Epidermal melanocyte (primary cell): ENCODE measurements at regions not wholly inside any gene's neighbourhood (a gene's known extent, or its start where the extent isn't known, plus 50 kb on each side); places are given as distances from the start of the nearest gene placed in this dataset.

Experiments
- DNase-seq: peaks from one replicate; pipeline ENCODE4 v3.0.0; 2011; ENCODE audit warnings: low spot score; ENCODE audit not compliant: insufficient read length

DNA sequence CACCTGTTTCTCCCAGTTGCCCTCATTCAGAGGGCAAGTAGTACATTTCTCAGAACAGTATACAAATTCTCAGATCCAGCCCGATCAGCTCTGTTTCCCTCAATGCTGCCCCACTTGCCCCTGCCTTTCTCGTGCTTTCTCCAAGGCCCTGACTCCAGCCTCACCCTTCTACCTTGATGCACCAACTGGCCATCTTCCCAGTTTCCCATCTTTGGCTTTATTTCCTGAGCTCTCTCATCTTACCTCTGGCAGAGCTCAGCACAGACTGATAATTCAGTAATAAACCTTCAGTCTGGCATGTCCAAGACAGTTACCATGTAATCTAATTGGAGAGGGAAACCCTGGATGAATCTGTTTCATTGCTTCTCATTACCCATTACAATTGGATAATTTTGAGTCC lies 184.5 kb upstream of the ISX start:
- no peak for DNase-seq

DNA sequence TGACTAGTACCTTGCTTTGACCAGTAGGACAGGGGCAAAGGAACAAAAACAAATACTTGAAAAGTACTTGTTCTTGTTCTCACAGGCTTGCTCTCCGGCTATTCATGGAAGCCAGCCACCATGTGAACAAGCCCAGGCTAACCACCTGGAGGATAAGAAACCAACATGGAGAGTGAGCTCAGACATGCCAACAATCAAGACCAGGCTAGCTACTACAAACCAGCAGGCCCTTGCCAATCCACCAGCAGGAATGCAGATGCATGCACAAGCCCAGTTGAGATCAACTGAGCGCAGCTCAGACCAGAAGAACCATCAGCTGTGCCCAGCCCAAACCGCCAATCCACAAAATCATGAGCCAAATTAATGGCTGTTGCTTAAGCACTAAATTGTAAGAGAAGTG lies 180.1 kb upstream of the ISX start:
- DNase-seq: no peak

DNA sequence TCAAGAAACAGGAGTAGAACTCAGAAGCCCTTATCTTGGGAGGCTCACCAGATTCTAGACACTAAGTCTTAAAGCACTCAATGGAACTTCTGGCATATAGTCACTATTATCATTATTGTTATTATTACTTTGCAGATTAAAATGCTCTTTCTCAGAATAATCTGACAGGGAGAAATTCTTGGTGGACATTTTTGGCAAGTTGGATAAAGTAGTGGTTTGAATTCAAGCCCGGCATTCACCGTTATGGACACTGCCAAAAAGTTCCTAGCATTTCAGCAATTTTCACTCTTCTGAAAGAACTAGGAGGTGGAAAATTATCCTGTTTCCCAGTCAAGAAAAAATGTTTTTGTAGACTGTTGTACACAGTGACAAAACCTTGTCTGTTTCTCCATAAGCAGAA lies 179.6 kb upstream of the ISX start:
- DNase-seq: no peak

DNA sequence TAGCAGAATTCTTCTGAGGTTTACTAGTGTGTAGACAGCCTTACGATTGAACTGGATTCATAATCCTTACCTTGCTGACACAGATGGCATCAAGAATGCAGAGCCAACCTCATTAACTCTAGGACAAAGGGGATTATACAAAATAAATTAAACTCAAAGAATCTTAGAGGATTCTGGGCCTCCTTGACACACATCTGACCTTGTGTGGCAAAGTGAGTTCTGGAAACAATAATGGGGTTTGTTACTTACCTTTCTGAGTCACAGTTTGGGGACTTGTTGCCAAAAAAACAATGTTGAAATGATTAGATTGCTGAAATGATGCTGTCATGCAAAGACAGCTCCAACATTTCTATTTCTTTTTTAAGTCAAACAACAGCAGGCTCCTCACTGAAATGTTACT lies 179.1 kb upstream of the ISX start:
- no peak for DNase-seq

DNA sequence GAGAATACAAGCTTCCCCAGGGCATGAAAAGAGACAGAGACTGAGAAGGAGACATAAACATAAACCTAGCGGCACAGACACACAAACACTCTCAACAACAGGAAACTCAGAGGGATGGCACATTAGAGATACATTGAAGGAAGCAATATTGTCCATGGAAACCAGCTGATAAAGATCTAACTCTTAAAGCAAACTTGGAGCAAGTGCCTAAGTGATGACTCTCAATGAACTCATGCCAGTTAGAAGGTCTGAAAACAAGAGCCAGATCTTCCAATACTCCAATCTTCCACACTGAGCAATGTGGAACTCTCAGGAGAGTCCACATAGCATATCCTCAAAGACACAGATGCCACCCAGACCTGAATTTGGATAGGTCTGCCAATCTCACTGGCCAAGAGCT lies 168.8 kb upstream of the ISX start:
- DNase-seq: no peak

DNA sequence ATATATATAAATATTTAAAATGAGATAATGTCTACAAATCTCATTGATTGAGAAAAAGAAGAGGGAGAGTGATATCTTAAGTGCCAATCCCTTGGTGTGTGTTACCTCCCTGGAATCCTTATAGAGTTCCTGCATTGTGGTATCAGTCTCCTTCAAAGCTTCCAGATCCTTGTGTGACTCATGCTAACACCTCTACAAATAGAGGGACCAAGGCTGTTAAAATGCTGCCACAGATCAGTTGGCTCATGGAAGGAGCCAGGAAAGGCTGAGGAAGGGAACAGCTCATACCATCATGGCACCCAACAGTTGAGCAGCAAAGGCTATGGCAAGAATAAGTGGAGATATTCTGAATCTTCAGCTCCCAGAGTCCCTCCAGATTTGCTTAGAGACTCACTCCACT lies 163.6 kb upstream of the ISX start:
- no peak for DNase-seq

DNA sequence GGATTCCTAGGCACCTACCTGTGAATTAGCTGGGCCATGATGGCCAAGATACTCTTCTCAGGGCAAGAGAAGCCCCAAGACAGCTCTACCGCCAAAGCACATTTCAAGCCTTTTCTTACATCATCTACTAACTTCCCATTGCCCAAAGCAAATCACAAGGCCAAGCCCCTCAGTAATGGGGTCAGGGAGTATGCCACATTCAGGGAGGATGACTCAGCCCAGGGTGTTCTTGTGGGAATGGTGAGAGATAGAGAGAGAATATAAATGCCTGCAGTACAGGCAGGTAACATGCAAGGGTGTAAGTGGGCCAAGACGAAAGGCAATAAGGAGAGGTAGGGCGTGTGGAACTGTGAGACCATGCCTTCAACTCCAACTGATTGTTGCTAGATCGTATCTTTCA lies 162.5 kb upstream of the ISX start:
- no peak for DNase-seq

DNA sequence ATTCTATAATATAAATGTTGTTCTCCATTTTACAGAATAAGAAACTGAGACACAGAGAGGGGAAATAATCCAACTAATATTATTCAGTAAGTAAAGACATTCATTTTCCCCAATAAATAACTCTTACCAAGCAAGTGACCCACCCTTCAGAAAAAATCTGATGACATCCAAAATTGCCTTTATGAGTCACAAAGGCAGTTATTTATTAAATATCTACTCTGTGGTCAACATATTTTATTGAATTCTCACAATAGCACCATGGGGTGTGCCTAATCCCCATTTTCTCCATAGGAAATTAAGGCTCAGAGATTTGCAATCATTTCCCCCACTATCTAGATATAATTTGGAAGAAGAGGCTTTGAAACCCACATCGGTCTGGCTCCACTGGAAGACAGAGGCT lies 161.5 kb upstream of the ISX start:
- DNase-seq: no peak

DNA sequence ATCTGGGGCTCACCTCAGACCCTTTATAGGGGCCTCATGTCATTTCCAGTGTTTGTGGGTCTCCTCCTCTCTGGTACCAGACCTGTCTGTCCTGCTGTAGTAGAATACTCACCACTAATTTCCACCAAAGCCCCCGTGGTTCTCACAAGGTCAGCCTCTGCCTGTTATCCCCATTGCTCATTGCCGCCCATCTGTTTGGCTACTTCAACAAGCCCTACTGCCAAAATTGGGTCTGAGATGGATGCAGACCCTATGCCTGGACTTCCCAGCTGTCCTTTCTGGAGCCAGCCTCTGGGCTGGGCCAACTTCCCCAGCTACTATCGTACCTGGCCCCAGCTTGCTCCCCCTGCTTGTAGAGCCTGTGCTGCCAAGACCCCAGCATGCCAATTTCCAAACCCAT lies 152.1 kb upstream of the ISX start:
- no peak for DNase-seq

DNA sequence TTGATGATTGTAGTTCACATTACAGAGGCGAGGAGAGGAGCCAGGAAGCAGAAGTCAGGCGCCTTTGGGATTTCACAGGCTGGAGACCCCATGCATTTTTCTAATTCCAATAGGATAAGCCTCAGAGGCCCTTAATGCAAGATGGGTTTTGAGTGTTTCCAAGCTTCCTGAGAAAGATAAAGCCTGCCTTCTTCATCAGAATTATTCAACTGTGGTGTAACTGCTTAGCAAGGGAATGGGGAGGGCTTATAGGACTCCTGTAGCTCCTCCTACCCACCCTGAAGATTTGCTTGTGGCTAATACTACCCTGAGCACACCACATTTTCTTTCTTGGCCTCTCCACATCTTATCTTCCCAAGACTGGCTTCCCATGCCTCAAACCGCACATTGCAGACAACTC lies 151.1 kb upstream of the ISX start:
- no peak for DNase-seq

DNA sequence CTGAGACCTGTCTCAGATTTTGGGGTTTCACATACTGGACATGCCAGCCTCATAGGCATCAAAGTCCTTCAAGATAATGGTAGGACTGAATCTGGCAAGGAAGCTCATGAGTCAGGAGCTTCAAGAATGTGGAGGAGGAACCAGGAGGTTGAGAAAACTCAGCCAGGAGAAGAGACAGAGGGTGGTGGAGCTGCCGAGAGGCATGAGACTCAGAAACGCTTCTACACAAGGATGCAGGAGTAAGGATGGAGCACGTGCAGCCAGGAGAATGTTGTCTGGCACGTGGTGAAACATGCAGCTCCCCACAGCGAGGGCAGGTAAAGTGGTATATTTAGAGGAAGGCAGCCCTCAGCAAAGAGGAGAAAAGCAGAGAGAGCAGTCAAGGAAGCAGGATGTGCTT lies 148.7 kb upstream of the ISX start:
- DNase-seq: no peak

DNA sequence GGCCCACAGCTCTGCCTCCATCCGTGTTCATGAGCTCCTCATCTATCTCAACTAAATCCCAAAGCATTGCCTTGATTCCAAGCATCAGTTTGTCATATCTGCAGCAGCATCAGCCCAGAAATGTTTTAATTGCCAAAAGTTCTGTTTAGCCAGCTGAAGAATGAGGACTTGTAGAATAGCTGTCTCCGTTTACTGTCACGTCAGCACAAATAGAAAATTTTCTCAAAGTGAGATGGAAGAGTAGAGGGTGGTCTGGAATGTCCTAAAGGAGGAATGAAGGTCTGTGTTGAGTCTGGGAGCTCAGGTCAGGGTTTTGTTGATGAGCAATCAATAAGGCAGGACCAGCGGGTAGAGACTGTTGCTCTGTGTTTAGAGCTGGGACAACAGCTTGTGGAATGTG lies 134.9 kb upstream of the ISX start:
- DNase-seq: no peak

DNA sequence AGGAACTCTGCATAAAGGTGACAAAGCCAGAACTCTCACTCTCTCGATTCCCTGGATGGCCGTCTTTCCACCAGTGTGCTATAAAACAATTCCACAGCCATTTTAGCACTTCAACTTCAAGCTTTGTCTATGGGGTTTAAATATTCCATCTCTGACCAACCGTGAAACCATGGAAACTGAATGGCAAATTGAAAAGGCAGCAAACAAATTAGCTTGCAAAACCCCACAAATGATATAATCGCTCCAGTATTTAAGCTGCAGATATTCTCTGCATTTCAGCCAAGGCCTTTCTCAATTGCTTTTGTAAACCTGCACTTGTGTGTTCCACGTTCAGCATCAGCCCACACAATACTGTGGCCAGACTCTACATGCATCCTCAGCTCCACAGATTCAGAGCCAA lies 131.7 kb upstream of the ISX start:
- no peak for DNase-seq

DNA sequence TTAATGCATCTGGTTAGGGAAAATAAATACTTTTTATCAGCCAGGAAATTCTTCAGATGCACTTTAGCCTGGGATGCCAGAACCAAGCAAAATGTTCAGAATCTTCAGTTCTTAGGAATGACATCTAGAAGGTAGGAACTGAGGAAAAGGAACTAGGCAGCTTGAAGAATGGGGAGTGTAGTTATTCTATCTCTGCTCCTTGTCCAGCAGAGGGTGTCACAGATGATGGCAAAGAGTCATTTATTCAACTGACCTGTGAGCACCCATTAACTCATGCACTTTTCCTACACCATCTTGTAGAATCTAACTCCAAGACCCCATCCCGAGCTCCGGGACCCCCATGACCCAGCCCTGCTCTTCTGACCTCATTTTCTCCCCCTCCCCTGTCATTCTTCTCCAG lies 122.1 kb upstream of the ISX start:
- DNase-seq: no peak

DNA sequence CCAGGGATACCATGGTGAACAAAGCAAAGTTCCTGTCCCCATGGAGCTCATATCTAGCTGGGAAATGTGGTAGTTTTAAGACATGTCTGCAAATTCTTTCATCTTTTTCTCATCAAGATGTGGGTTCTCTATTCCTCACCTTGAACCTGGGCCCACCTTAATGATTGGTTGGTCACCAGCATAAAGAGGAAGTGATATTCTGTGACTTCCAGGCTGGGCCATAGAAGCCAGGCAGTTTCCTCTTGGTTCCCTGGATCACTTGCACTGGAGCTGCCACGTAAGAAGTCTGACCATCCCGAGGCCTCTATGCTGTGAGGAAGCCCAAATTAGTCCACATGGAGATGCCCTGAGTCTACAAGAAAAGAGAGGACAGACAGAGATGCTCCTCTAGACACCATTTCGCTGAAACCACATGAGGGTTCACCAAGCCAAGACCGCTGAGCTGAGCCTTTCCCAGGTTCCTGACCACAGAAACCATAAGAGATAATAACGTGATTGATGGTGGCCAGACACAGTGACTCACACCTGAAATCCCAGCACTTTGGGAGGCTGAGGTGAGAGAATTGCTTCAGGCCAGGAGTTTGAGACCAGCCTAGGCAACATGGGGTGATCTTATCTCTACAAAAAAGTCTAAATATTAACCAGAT lies 119.5 kb upstream of the ISX start:
- no peak for DNase-seq

DNA sequence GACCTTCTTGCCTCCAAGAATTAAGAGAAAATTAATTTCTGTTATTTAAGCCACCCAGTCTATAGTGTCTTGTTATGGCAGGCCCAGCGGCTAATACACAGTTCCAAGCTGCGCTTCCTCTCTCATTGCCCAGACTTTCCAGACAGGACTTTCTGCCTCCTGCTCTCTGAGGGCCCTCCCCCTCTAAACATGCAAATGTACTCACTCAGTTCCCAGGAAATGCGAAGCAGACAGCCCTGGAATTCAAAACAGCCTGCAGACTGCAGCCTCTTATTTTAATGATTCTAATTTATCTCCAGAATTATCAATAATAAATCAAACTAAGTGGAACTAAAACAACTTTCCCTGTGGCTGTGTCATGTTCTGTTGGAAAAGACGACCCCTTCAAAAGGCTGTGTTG lies 115.5 kb upstream of the ISX start:
- DNase-seq: no peak

DNA sequence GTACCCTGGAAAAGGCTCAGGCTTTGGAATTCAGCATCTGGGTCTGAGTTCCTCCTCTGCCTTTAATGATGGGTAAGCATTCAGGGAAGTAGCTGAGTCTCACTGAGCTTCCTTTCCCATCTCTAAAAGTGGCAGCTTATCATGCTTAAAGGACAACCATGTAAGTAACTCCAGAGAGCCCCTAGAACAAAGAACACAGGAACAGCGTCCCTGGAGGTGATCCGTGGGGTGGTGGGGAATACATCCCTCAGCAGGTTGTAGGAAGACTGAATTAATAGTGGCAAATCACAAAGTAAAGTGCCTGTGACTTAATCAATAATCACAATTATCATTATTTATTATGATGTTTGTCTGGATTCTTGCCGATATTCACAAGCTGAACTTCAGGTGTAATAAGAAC lies 114.7 kb upstream of the ISX start:
- no peak for DNase-seq

DNA sequence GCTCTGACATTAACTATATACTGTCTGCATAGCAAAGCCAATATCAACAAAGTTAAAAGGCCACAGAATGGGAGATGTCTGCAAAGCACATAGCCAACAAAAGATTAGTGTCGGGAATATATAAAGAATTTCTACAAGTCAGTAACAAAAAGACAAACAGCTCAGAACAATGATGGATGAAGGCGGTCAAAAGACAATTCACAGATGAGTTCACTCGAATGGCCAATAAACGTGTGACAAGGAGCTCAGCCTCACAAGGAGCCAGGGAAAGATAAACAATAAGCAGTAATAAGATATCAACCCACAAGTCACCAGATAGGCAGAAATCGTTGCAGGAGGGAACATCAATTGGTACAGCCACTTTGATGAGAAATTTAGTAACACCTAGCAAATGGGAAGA lies 106.0 kb upstream of the ISX start:
- DNase-seq: no peak

DNA sequence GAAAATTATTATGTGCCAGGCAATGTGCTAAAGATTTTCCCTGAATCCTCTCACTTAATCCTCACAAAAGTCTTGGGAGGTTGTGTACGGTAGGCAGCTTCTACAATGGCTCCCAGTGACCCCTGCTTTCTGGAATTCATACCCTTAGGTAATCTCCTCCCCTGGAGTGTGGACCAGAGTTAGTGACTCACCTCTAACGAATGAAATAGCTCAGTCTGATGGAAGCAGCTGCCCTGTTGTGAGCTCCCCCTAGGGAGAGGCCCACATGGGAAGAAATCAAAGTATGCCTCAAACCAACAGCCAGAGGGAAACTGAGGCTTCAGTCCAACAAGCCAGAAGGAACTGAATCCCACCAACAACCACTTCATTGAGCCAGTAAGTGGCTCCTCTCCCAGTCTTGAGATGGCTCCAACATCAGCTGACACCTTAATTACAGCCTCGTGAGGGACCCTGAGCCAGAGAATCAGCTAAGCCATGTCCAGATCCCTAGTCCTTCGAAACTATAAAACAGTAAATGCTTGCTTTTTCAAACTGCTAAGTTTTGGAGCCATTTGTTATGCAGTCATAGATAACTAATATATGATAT lies 98.9 kb upstream of the ISX start:
- no peak for DNase-seq

DNA sequence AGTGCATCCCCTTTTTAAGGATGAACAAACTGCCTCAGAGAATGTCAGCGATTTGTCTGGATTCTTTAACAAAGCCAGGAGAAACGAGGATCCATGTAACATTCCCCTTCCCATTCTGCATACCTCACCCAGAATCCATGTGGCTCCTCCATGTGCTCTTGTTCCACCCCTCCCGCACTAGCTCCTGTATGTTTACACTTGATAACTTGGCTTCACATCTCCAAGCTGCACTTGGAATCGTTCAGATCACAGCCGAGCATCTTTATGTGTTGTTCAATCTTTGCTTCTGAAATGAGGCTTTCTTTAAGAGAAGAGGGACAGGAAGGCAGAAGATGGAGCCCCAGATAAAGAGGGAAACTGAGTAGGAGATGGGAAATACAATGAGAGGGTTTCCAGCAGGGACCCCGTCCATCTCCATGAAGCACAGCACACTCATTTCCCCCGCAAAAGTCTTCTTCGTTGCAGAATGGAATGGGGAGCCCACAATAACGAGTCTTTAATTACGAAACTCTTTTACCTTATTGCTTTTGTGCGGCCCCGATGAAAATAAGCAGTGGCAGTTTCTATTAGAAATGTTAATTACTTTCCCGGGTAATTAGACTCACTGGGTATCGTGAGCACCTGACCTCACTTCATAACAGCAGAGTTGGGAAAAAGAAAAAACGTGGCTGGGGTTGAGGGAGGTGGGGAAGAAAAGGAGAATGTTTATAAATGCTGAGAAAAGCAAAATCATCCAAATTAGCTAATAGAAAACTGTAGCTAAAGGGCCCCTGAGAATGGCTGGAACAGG lies 96.8 kb upstream of the ISX start:
- DNase-seq: no peak

DNA sequence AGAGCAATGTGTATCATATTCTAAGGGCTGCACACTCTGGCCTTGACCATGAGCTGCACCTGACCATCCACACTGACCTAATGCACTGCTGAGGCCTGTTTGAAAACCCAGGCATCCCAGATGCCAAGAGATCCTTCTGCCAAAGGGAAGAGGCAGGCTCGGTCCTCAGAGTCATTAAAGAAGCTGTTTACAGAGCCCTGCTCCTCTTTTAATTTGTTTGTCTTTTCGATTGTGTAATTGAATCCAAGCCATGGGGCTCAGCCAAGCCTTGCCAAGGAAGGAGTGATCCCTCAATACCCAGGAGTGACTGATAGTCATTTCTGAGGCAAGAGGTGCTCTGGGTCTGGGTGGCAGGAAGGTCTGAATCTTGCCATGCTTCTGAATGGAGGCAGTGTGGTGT lies 94.5 kb upstream of the ISX start:
- no peak for DNase-seq

DNA sequence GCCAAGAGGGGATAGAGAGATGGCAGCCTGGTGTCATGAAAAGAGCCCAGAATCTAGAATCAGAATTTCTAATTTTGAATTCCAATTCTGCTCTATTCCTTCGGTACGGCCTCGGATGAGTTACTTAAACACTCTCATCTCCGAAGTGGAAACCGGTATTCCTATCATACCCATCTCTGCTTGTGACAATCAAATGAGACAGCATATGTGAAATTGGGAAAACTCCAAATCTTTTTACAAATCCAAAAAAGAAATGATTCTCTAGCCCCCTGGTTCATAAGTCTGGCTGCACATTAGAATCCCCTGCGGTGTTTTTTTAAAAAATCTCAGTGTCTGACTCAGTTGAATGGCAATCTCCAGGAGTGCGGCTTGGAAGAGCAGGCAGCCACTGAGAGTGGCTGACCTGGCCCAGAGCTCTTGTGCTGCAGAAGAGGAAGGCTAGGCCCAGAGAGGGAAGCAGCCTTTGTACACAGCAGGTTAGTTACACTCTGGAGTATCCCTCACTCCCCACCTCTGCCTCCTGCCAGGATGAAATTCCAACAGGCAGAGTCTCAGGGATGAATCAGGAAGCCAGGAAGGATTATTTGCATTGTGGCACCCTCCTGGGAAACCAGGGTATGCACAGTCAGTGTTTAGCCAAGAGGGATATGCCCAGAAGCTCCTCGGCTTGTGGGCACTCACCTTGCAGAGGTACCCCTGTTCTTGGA lies 93.6 kb upstream of the ISX start:
- no peak for DNase-seq
